Hematopoietic multipotent progenitor cell treated with erythropoietin and hydrocortisone succinate and interleukin-3 and kit ligand, for 8 days (in vitro differentiated cells): ENCODE measurements at regions not wholly inside any gene's neighbourhood (a gene's known extent, or its start where the extent isn't known, plus 50 kb on each side); places are given as distances from the start of the nearest gene placed in this dataset.

Experiments
- DNase-seq: peaks from one replicate; pipeline ENCODE4 v3.0.0-alpha.2; 2015

GRCh38 chr22:27466778-27467438 lies 334.6 kb downstream of the MN1 start:
- no peak for DNase-seq

DNA sequence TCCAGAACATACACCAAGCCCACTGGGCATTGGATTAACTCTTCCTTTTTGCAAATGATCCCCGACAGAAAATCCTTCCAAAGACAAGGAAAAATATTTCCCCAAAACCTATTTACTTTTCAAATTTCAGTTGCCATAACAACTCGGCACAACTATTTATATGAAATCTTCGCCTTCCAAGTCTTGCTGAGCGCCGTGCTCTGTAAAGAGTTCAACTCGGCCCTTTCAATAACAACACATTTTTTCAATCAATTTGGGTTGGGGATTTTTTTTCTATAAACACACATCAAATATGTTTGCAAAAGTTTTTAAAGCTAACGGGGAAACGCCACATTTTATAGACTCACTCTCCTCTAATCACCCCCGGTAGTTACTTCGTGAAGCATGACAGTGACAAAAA lies 333.8 kb downstream of the MN1 start:
- no peak for DNase-seq

DNA sequence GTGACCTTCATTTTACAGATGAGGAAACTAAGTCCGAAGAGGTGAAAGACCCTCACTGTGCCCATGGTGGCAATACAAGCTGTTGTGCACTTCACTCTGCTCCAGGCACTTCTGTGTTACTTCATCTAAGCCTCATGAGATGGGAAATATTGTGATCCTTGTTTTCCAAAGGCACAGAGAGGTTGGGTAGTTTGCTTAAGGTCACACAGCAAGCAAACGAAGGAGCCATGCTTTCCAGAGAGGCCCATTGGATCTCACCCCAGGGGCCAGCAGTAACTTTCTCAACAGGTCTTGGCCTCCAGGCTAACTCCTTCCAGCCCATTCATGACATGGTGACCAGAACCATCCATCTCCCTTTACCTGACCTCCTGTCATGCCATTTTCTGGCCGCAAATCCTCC lies 332.8 kb downstream of the MN1 start:
- no peak for DNase-seq

- DNase-seq, result no peak
Measured at GRCh38 chr22:27470169-27470772, 331.3 kb downstream of the MN1 start.

- DNase-seq, result no peak
Measured at GRCh38 chr22:27472975-27473374, 328.6 kb downstream of the MN1 start.

DNA sequence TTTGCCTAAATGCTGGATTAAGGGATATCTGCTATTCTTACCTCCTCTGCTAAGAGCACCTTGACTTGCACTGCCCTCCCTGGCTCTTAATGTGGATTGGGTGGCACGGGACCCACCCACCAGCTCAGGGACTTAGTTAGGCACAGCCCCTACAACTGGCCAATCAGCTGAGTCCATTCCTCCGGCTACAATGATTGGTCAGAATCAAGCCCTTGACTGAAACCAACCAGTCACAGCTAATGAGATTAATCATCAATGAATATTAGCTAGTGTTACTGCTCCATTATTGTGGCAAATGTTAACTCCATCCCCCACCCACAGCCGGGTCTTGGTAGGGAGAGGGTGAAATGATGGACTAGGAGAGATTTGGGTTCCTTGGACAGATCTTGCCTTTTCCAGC lies 328.0 kb downstream of the MN1 start:
- DNase-seq, result peak; percentile 3

DNA sequence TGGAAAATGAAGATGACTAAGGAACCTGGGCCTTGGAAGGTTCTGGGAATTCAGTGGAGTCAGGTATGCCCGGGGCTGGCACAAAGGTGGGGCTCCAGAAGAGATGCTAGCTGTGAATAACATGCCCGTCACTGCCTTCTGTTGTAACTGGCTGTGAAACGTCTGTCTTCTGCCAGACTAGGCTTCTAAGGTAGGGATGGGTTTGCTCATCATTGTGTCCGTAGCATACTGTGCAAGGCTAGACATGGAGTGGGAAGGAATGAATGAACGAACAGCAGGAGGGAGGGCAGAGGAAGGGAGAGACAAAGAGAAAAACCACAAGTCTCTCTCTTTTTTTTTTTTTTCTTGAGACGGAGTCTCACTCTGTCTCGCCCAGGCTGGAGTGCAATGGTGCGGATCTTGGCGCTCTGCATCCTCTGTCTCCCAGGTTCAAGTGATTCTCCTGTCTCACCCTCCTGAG lies 327.4 kb downstream of the MN1 start:
- no peak for DNase-seq

- no peak for DNase-seq
Measured at GRCh38 chr22:27474711-27475547, 326.6 kb downstream of the MN1 start.

GRCh38 chr22:27475548-27475897 lies 326.0 kb downstream of the MN1 start:
- no peak for DNase-seq

GRCh38 chr22:27476318-27476717 lies 325.2 kb downstream of the MN1 start:
- no peak for DNase-seq

DNA sequence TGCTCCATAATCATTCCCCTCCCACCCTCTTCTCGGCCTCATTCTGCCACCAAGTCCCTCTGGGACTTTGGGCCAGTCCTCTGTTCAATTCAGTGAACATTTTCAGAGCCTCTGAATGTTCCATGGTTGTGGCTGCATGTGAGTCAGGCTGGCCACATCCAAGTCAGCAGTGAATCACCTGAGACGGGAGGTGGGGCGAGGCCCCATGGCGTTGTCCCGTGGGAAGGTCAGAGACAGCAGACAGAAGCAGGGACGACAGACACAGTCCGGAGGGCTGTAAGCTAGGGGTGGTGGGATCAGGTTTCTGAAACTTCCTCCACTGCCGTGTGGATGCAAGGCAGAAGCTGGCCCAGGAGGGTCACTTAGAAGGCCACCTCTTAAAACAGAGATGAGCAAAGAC lies 324.8 kb downstream of the MN1 start:
- DNase-seq, result no peak

- no peak for DNase-seq
Measured at GRCh38 chr22:27477171-27477570, 324.4 kb downstream of the MN1 start.

DNA sequence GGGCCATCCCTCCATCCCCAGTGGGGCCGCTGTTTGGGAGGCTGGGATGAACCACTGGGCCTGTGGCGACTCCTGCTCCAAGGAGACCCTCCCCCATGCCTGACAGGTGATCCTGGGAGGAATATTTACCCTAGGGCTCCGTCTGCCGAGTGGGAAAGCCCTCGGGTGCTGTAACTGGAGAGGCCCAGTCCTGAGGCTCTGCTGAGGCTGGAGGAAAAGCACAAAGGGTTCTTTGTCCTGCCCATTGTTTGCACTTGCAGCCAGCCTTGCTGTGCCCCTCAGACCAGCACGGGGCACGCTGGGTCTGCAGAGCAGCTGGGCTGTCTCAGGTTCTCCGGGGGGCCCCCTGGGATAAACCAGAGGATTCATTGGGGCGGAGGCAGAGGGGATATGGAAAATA lies 321.1 kb downstream of the MN1 start:
- no peak for DNase-seq

- no peak for DNase-seq
Measured at GRCh38 chr22:27482402-27482801, 319.2 kb downstream of the MN1 start.

- no peak for DNase-seq
Measured at GRCh38 chr22:27483095-27483785, 318.3 kb downstream of the MN1 start.

- no peak for DNase-seq
Measured at GRCh38 chr22:27485842-27486241, 315.7 kb downstream of the MN1 start.

DNA sequence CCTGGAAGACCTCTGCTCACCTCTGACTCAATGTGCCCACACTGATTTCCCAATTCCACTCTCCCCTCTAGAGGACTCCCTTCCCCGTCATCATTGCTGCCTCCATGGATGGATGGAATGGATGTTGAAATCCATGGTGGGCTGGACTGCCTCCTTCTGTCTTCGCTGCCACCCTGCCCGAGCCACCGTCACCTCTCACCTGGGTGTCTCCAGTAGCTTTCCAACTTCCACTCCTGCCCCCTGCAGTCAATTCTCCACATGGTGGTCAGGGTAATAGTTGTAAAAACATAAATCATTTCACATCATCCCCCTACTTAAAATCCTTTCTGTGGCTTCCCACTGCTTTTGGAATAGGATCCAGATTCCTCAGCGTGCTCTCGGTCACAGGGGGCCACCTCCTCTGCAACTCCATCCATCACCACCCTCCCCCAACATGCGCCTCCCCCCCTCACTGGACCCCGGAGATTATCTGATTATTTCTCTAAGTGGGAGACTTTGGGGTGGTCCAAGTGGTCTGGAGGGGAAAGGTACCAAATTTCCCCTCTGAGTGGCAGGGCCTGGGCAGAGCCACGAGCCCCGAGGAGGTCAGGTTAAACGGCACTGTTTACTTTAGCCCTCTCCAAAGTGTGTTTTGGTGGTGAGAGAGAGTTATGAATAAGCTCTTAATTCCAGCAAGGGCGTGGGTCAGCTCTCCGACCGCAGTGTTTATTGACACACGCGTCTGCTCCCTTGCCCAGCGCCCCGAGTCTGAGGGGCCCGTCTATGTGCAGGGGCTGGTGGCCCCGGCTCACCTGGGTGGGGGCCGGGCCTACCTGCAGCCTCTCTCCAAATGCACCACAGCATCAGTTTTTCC lies 313.7 kb downstream of the MN1 start:
- no peak for DNase-seq

DNA sequence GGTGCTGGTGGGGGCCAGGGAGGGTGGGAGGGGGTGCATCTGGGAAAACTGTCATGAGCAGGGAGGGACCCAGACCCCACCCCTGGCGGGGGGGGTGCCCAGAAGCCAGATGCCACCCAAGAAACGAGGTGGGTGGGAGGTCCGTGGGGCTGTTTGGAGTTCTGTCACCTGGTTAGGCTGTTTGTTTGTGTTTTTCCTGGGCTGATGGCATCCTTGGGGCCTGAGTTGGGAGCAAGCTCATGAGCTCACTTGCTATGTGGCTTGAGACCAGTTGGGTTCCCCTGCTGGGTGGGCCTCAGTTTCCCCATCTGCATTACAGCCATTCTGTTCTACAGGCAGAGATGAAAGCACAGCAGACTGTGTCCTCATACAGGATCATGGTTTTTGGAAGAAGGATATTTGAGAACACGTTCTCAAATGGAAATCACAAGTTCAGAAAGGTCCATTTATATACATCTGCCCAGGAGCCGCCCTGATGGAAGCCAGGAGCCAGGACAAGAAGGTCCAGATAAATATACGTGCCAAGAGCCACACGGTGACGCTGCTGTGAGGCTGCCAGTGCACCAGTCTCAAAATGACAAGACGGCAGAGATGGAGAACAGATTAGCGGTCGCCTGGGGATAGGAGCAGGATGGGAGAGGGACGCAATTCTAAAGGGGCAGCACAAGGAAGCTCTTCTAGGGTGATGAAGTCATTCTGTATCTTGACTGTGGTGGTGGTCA lies 312.9 kb downstream of the MN1 start:
- no peak for DNase-seq

DNA sequence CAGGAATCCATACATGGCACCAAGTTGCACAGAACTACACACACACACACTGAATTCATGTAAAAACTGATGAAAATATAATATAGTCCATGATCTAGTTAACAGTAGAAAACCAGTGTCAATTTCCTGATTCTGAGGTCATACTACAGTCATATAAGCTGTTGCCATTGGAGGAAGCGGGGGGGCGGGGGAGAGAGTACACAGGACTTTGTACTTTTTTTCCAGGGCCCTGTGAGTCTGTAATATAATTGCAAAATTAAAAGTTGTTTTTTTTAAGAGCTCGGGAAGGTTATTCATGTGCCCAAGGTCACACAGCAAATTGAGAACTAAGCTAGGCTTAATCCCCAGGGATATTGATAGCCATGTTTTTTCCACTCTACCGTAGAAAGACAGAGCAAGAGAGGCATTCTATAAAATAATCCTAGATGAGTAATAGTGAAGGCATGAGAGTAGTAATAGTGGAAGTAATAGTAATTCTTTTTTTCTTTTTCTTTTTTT lies 312.3 kb downstream of the MN1 start:
- no peak for DNase-seq

DNA sequence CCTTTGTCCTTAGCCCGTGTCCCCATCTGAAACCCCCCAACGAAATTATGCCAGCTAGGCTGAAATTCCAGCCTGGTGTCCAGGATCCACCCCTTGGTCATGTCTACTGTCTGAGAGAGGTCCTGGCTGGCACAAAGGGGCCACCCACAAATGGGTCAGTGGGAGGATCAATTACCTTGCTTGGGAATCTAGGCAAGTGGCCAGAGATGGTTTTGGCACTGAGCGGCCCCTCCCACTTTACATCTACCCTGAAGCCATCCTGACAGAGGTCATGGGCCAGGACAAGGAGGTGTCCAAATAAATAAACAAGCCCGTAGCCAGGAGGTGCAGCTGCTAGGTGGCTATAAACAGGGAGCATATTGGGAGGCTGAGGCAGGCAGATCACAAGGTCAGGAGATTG lies 311.5 kb downstream of the MN1 start:
- no peak for DNase-seq

DNA sequence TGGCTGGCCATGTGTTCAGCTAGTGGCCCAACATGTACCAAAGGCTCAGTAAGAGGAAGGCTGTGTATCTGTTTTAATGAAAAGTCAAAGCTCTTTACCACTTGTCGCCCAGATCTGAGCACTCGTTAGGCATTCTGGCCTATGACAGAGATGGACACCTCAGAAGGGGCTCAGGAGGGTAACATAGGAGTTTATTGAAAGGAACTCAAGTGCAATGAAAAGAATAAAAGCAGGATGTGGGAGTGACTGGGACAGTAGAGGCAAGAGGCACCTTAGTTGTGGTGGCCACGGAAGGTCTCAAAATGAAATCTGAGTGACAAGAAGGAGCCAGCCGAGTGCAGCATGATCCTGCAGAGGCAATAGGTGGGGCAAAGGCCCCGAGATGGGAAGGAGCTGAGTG lies 309.7 kb downstream of the MN1 start:
- DNase-seq, result no peak
